ENCODE measurements at regions not wholly inside any gene's neighbourhood (a gene's known extent, or its start where the extent isn't known, plus 50 kb on each side); places are given as distances from the start of the nearest gene placed in this dataset.

GRCh38 chr11:42329929-42330565, 870.6 kb upstream of the LRRC4C start:
- no peaks in the 10 kb centered on the region for H3K36me3 ChIP-seq
- H3K4me3 ChIP-seq = no peak overlapping the region
- H3K4me1 ChIP-seq = no peaks in the 10 kb centered on the region
- H3K27me3 ChIP-seq = no peaks in the 10 kb centered on the region
- ATAC-seq = no peak
- TF ChIP-seq CTCF (IDR thresholded peaks at IDR 0.05 in 4 of 5, conservative IDR thresholded peaks at IDR 0.05 in 1 of 5) (no peak), POLR2A (IDR thresholded peaks at IDR 0.05) (no peak)
- DNase-seq = no peak
- no peak overlapping the region for H3K27ac ChIP-seq
- intact Hi-C loops (cut with DNase I; ENCODE audit: low total_unique reads) (no loop called here), in situ Hi-C loops (cut with MboI; ENCODE audit: low sequenced_read_pairs in 4 of 4) (no loop called here)
- H3K9me3 ChIP-seq = no peaks in the 10 kb centered on the region

GRCh38 chr11:42337786-42338455, 878.5 kb upstream of the LRRC4C start:
- Histone ChIP-seq H3K4me3 (no peak overlapping the region), H3K27ac (no peak overlapping the region), H3K27me3 (no peaks in the 10 kb centered on the region), H3K9me3 (no peaks in the 10 kb centered on the region), H3K36me3 (no peaks in the 10 kb centered on the region), H3K4me1 (no peaks in the 10 kb centered on the region)
- intact Hi-C loops (cut with DNase I; ENCODE audit: low total_unique reads) = no loop called here
- TF ChIP-seq CTCF (IDR thresholded peaks at IDR 0.05 in 4 of 5, conservative IDR thresholded peaks at IDR 0.05 in 1 of 5) = no peak
- no peak for TF ChIP-seq POLR2A (IDR thresholded peaks at IDR 0.05)
- in situ Hi-C loops (cut with MboI; ENCODE audit: low sequenced_read_pairs in 4 of 4) = no loop called here
- no peak for DNase-seq
- no peak for ATAC-seq

- DNase-seq (no peak), ATAC-seq (no peak)
- H3K36me3 ChIP-seq = no peaks in the 10 kb centered on the region
- intact Hi-C loops (cut with DNase I; ENCODE audit: low total_unique reads) (no loop called here), in situ Hi-C loops (cut with MboI; ENCODE audit: low sequenced_read_pairs in 4 of 4) (no loop called here)
- no peak overlapping the region for H3K4me3 ChIP-seq
- no peaks in the 10 kb centered on the region for H3K27me3 ChIP-seq
- no peaks in the 10 kb centered on the region for H3K9me3 ChIP-seq
- no peak overlapping the region for H3K27ac ChIP-seq
- no peak for TF ChIP-seq CTCF (IDR thresholded peaks at IDR 0.05 in 4 of 5, conservative IDR thresholded peaks at IDR 0.05 in 1 of 5)
- no peak for TF ChIP-seq POLR2A (IDR thresholded peaks at IDR 0.05)
- H3K4me1 ChIP-seq = no peaks in the 10 kb centered on the region
These were observed 884.8 kb upstream of the LRRC4C start for GRCh38 chr11:42344204-42344792.

GRCh38 chr11:42345933-42346332, 886.5 kb upstream of the LRRC4C start:
- ATAC-seq (no peak), DNase-seq (no peak)
- no peaks in the 10 kb centered on the region for H3K9me3 ChIP-seq
- no peak overlapping the region for H3K27ac ChIP-seq
- in situ Hi-C loops (cut with MboI; ENCODE audit: low sequenced_read_pairs in 4 of 4) = no loop called here
- no peaks in the 10 kb centered on the region for H3K27me3 ChIP-seq
- H3K4me1 ChIP-seq = no peaks in the 10 kb centered on the region
- intact Hi-C loops (cut with DNase I; ENCODE audit: low total_unique reads) = no loop called here
- TF ChIP-seq CTCF (IDR thresholded peaks at IDR 0.05 in 4 of 5, conservative IDR thresholded peaks at IDR 0.05 in 1 of 5) = no peak
- TF ChIP-seq POLR2A (IDR thresholded peaks at IDR 0.05) = no peak
- no peaks in the 10 kb centered on the region for H3K36me3 ChIP-seq
- no peak overlapping the region for H3K4me3 ChIP-seq
